Calu3 (cell line): ENCODE measurements at regions not wholly inside any gene's neighbourhood (a gene's known extent, or its start where the extent isn't known, plus 50 kb on each side); places are given as distances from the start of the nearest gene placed in this dataset.

Experiments used
- BruUV-seq: library from RNA; stranded (reverse); fragments of 400-500 nt; replicated peaks from 2 replicates; lab custom pipeline; 2021; lab: Mats Ljungman, UMichigan
- CTCF ChIA-PET: fragments of 300-600 bp; sonication (Branson Sonifier 250); formaldehyde crosslinking; loops from one replicate; lab custom pipeline; 2022; ENCODE audit warnings: antibody characterized with exemption; lab: Charles Lee
- DNase-seq: peaks from one replicate; pipeline ENCODE4 v3.0.0; 2022
- H3K27ac Mint-ChIP-seq: one replicate; pipeline ENCODE4 v1.8.0; 2022; ENCODE audit warnings: mixed read lengths; ENCODE audit not compliant: unreplicated experiment
- H3K27me3 Mint-ChIP-seq: one replicate; pipeline ENCODE4 v1.8.0; 2022; ENCODE audit warnings: mixed read lengths; ENCODE audit not compliant: unreplicated experiment
- H3K36me3 Mint-ChIP-seq: one replicate; pipeline ENCODE4 v1.8.0; 2022; ENCODE audit warnings: mild to moderate bottlenecking, moderate library complexity, mixed read lengths; ENCODE audit not compliant: insufficient read depth, unreplicated experiment
- H3K4me1 Mint-ChIP-seq: one replicate; pipeline ENCODE4 v1.8.0; 2022; ENCODE audit warnings: mild to moderate bottlenecking, low read depth, mixed read lengths; ENCODE audit not compliant: unreplicated experiment
- H3K4me3 Mint-ChIP-seq: one replicate; pipeline ENCODE4 v1.8.0; 2022; ENCODE audit warnings: mild to moderate bottlenecking, low read depth, moderate library complexity, mixed read lengths; ENCODE audit not compliant: unreplicated experiment
- H3K9me3 Mint-ChIP-seq: one replicate; pipeline ENCODE4 v1.8.0; 2022; ENCODE audit warnings: low read depth, mixed read lengths; ENCODE audit not compliant: unreplicated experiment
- CTCF ChIP-seq: fragments of 200-600 bp; IDR thresholded peaks from one replicate; pipeline ENCODE4 v1.8.0; 2022; ENCODE audit warnings: antibody characterized with exemption; ENCODE audit not compliant: unreplicated experiment
- intact Hi-C: fragments of 100-400 bp; cut with micrococcal nuclease; formaldehyde crosslinking; loops from one replicate; pipeline ENCODE4 v1.10.0; 2022; ENCODE audit not compliant: unreplicated experiment

- Mint-ChIP-seq H3K27me3 (no peaks in the 10 kb centered on the region), H3K36me3 (no peaks in the 10 kb centered on the region), H3K4me1 (no peaks in the 10 kb centered on the region), H3K9me3 (peaks cover 9% of the 10 kb centered on the region), H3K4me3 (no peak overlapping the region), H3K27ac (no peak overlapping the region)
- intact Hi-C loops, result no loop called here
- no TSS peak for BruUV-seq
- no peak for DNase-seq
- CTCF ChIA-PET, result no interaction called here
- no peak for TF ChIP-seq CTCF
Measured at GRCh38 chr3:67286586-67286985, 288.5 kb downstream of the KBTBD8 start.

- intact Hi-C loops, result no loop called here
- no peak for DNase-seq
- Mint-ChIP-seq H3K9me3 (peaks cover 7% of the 10 kb centered on the region), H3K4me3 (no peak overlapping the region), H3K36me3 (no peaks in the 10 kb centered on the region), H3K27ac (no peak overlapping the region), H3K27me3 (no peaks in the 10 kb centered on the region), H3K4me1 (no peaks in the 10 kb centered on the region)
- BruUV-seq, result no TSS peak
- CTCF ChIA-PET, result no interaction called here
- no peak for TF ChIP-seq CTCF
Measured at GRCh38 chr3:67288466-67289106, 290.5 kb downstream of the KBTBD8 start.

- DNase-seq, result no peak
- CTCF ChIA-PET, result no interaction called here
- no peaks in the 10 kb centered on the region for H3K4me1 Mint-ChIP-seq
- no peak overlapping the region for H3K27ac Mint-ChIP-seq
- no peaks in the 10 kb centered on the region for H3K27me3 Mint-ChIP-seq
- no TSS peak for BruUV-seq
- H3K4me3 Mint-ChIP-seq, result no peak overlapping the region
- no peak for TF ChIP-seq CTCF
- H3K9me3 Mint-ChIP-seq, result peaks cover 7% of the 10 kb centered on the region
- intact Hi-C loops, result no loop called here
- H3K36me3 Mint-ChIP-seq, result no peaks in the 10 kb centered on the region
Measured at GRCh38 chr3:67289626-67290025, 291.5 kb downstream of the KBTBD8 start.

GRCh38 chr3:67290438-67290837 lies 292.3 kb downstream of the KBTBD8 start:
- no peaks in the 10 kb centered on the region for H3K4me1 Mint-ChIP-seq
- H3K9me3 Mint-ChIP-seq, result peaks cover 7% of the 10 kb centered on the region
- no peak overlapping the region for H3K27ac Mint-ChIP-seq
- BruUV-seq, result no TSS peak
- CTCF ChIA-PET, result no interaction called here
- intact Hi-C loops, result no loop called here
- no peak for DNase-seq
- H3K27me3 Mint-ChIP-seq, result no peaks in the 10 kb centered on the region
- no peak for TF ChIP-seq CTCF
- no peak overlapping the region for H3K4me3 Mint-ChIP-seq
- H3K36me3 Mint-ChIP-seq, result no peaks in the 10 kb centered on the region
